ENCODE measurements at regions not wholly inside any gene's neighbourhood (a gene's known extent, or its start where the extent isn't known, plus 50 kb on each side); places are given as distances from the start of the nearest gene placed in this dataset.

DNA sequence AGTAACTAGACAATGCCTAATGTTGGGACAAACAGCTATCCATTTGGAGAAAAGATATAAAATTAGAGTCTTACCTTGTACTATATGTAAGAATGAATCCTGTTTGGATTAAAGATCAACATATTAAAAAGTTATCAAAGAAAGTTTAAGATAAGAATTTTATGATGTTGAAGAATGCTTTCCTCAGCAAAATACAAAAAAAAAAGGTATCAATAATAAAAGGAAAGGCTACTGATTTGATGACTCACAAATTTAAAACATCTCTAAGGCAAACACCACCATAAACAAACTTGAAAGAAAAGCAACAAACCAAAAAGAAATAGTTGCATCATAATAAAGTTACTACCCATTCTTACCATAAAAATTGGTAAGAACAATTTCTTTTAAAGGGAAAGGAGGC, 92.7 kb downstream of the C1D start:
- H3K4ac ChIP-seq (ENCODE audit: low read length), result no peak overlapping the region
- H3K36me3 ChIP-seq (replicated peaks in 1 of 2; ENCODE audit: control insufficient read depth in 2 of 2, insufficient read depth in 2 of 2, low read length in 2 of 2), result no peaks in the 10 kb centered on the region
- no peak overlapping the region for H2BK120ac ChIP-seq (ENCODE audit: low read depth, low read length)
- H4K91ac ChIP-seq (ENCODE audit: low read depth, low read length, poor library complexity), result no peak overlapping the region
- H3K4me3 ChIP-seq (ENCODE audit: low read length in 2 of 2), result no peak overlapping the region
- H2BK12ac ChIP-seq (ENCODE audit: low read length), result no peak overlapping the region
- H3K79me1 ChIP-seq (ENCODE audit: low read depth, low read length), result no peaks in the 10 kb centered on the region
- DNase-seq (ENCODE audit: low spot score), result no peak
- H3K14ac ChIP-seq (ENCODE audit: low read length), result no peak overlapping the region
- H3K9ac ChIP-seq (ENCODE audit: low read depth, low read length, poor library complexity), result no peak overlapping the region
- H3K23ac ChIP-seq (ENCODE audit: low read depth, low read length, poor library complexity), result no peak overlapping the region
- no peak overlapping the region for H3K4me2 ChIP-seq (ENCODE audit: insufficient read depth, low read length, poor library complexity, severe bottlenecking)
- H3K9me3 ChIP-seq (replicated peaks in 1 of 2; ENCODE audit: control insufficient read depth in 2 of 2, insufficient read depth in 1 of 2, low read depth in 1 of 2, low read length in 2 of 2), result no peaks in the 10 kb centered on the region
- H2AK5ac ChIP-seq (ENCODE audit: low read depth, low read length), result no peak overlapping the region
- no peak overlapping the region for H3K27ac ChIP-seq (replicated peaks; ENCODE audit: low read length)
- H2BK15ac ChIP-seq (ENCODE audit: low read length), result no peak overlapping the region
- H2BK5ac ChIP-seq (ENCODE audit: low read length), result no peak overlapping the region
- no peaks in the 10 kb centered on the region for H3K27me3 ChIP-seq (ENCODE audit: control insufficient read depth in 3 of 3, insufficient read depth in 3 of 3, low read depth in 1 of 3, low read length in 3 of 3)
- H2AFZ ChIP-seq (ENCODE audit: low read length), result no peak overlapping the region
- H3K18ac ChIP-seq (ENCODE audit: low read length), result no peak overlapping the region
- H4K8ac ChIP-seq (ENCODE audit: low read depth, low read length), result no peak overlapping the region
- H3K4me1 ChIP-seq (ENCODE audit: control insufficient read depth in 2 of 2, insufficient read depth in 1 of 2, low read depth in 1 of 2, low read length in 2 of 2), result peaks cover 0 to 5% of the 10 kb centered on the region in 2 donors

DNA sequence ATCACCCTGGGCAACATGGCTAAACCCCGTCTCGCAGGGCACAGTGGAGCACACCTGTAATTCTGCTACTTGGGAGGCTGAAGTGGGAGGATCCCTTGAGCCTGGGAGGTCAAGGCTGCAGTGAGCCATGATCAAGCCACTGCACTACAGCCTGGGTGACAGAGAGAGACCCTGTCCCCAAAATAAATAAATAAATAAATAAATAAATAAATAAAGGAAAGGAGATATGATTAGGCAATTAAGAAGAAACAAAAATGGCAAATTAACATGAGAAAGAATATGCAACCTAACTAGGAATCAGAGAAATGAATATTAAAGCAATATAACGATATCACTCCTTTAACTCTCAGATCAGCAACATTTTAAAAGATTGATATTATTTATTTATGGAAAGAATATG, 92.3 kb downstream of the C1D start:
- Histone ChIP-seq H3K36me3 (replicated peaks in 1 of 2; ENCODE audit: control insufficient read depth in 2 of 2, insufficient read depth in 2 of 2, low read length in 2 of 2) (no peaks in the 10 kb centered on the region), H2AK5ac (ENCODE audit: low read depth, low read length) (no peak overlapping the region), H3K4me1 (ENCODE audit: control insufficient read depth in 2 of 2, insufficient read depth in 1 of 2, low read depth in 1 of 2, low read length in 2 of 2) (peaks cover 0 to 5% of the 10 kb centered on the region in 2 donors), H3K9ac (ENCODE audit: low read depth, low read length, poor library complexity) (no peak overlapping the region), H2BK15ac (ENCODE audit: low read length) (no peak overlapping the region), H4K91ac (ENCODE audit: low read depth, low read length, poor library complexity) (no peak overlapping the region), H2BK12ac (ENCODE audit: low read length) (no peak overlapping the region), H2AFZ (ENCODE audit: low read length) (no peak overlapping the region), H2BK120ac (ENCODE audit: low read depth, low read length) (no peak overlapping the region), H2BK5ac (ENCODE audit: low read length) (no peak overlapping the region), H3K9me3 (replicated peaks in 1 of 2; ENCODE audit: control insufficient read depth in 2 of 2, insufficient read depth in 1 of 2, low read depth in 1 of 2, low read length in 2 of 2) (no peaks in the 10 kb centered on the region), H3K79me1 (ENCODE audit: low read depth, low read length) (no peaks in the 10 kb centered on the region), H3K4ac (ENCODE audit: low read length) (no peak overlapping the region), H3K4me3 (ENCODE audit: low read length in 2 of 2) (no peak overlapping the region), H3K14ac (ENCODE audit: low read length) (no peak overlapping the region), H3K4me2 (ENCODE audit: insufficient read depth, low read length, poor library complexity, severe bottlenecking) (no peak overlapping the region), H3K27me3 (ENCODE audit: control insufficient read depth in 3 of 3, insufficient read depth in 3 of 3, low read depth in 1 of 3, low read length in 3 of 3) (no peaks in the 10 kb centered on the region), H4K8ac (ENCODE audit: low read depth, low read length) (no peak overlapping the region), H3K18ac (ENCODE audit: low read length) (no peak overlapping the region), H3K23ac (ENCODE audit: low read depth, low read length, poor library complexity) (no peak overlapping the region), H3K27ac (replicated peaks; ENCODE audit: low read length) (no peak overlapping the region)
- no peak for DNase-seq (ENCODE audit: low spot score)
- no CpG with 5 or more reads among the region's 3 CpGs for WGBS, 2 donors (ENCODE audit: extremely low coverage in 2 of 2, insufficient read length in 2 of 2, insufficient replicate concordance in 1 of 2)

DNA sequence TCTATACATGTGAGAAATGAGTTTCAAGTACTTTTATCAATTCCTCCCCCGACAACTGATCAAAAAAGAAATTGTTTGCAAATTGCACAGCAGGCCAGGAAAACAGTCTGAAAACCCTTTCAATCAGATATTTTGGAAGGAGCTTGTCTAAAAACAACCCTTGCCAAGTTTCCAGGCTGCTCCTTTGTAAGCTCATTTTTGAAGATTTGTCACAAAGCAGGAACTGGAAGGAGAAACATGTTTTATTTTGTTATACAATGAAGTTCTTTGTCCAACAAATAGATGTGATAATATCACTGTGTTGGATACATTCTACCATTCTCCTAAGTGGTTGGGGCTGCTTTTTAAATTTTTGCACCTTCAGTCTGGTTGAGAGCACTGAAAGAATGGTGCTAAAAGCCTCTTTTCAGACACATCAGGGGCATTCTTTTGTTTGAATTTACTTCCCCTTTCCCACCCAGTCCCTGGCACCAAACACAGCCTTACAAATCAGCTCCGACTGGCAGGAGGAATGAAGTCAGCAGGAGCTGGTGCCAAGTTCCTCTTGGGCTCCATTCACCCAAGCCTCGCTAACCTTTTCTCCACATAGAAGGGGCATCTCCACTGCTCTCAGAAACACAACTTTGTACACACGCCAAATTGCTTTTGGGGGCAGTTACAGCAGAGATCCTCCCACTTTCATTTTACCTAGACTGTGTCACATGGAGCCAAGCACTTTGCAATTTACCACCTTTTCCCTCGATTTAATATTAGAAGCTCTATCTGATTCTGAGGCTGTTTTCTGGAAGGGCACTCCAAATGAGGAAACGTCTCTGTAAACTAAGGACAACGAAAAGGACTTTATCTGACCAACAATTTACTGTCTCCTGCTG, 88.0 kb downstream of the C1D start:
- Histone ChIP-seq H3K27ac (replicated peaks; ENCODE audit: low read length) (no peak overlapping the region), H3K18ac (ENCODE audit: low read length) (no peak overlapping the region), H2AFZ (ENCODE audit: low read length) (no peak overlapping the region), H3K14ac (ENCODE audit: low read length) (no peak overlapping the region), H3K79me1 (ENCODE audit: low read depth, low read length) (no peaks in the 10 kb centered on the region), H3K27me3 (ENCODE audit: control insufficient read depth in 3 of 3, insufficient read depth in 3 of 3, low read depth in 1 of 3, low read length in 3 of 3) (no peaks in the 10 kb centered on the region), H4K8ac (ENCODE audit: low read depth, low read length) (no peak overlapping the region), H2BK15ac (ENCODE audit: low read length) (peak overlapping the region; percentile 51), H2BK12ac (ENCODE audit: low read length) (no peak overlapping the region), H3K9me3 (replicated peaks in 1 of 2; ENCODE audit: control insufficient read depth in 2 of 2, insufficient read depth in 1 of 2, low read depth in 1 of 2, low read length in 2 of 2) (no peaks in the 10 kb centered on the region), H3K36me3 (replicated peaks in 1 of 2; ENCODE audit: control insufficient read depth in 2 of 2, insufficient read depth in 2 of 2, low read length in 2 of 2) (no peaks in the 10 kb centered on the region), H4K91ac (ENCODE audit: low read depth, low read length, poor library complexity) (no peak overlapping the region), H2BK120ac (ENCODE audit: low read depth, low read length) (no peak overlapping the region), H3K9ac (ENCODE audit: low read depth, low read length, poor library complexity) (no peak overlapping the region), H3K4ac (ENCODE audit: low read length) (no peak overlapping the region), H3K4me2 (ENCODE audit: insufficient read depth, low read length, poor library complexity, severe bottlenecking) (no peak overlapping the region), H3K23ac (ENCODE audit: low read depth, low read length, poor library complexity) (no peak overlapping the region), H3K4me1 (ENCODE audit: control insufficient read depth in 2 of 2, insufficient read depth in 1 of 2, low read depth in 1 of 2, low read length in 2 of 2) (peaks cover 0 to 5% of the 10 kb centered on the region in 2 donors), H2AK5ac (ENCODE audit: low read depth, low read length) (no peak overlapping the region), H3K4me3 (ENCODE audit: low read length in 2 of 2) (no peak overlapping the region), H2BK5ac (ENCODE audit: low read length) (no peak overlapping the region)
- DNase-seq (ENCODE audit: low spot score), result no peak
- no CpG with 5 or more reads among the region's 7 CpGs for WGBS, 2 donors (ENCODE audit: extremely low coverage in 2 of 2, insufficient read length in 2 of 2, insufficient replicate concordance in 1 of 2)

DNA sequence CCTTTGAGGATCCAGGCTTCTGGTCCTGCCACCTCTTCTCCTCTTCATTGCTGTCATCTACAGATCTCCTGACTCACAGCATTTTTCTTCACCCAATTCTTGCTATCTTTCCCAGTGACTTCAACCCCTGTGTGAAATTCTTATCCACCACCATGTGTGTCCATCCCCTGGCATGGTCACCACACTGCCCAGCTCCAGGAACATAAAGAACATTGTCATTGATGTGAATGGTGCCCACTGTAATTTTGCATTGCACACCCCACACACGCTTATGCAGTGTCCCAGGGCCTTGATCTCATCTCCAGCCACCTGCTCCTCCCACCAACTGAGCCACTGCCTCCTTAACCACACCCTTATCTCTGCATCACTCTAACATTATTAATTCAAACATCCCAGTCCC, 85.3 kb downstream of the C1D start:
- no peak overlapping the region for H3K4ac ChIP-seq (ENCODE audit: low read length)
- H2BK15ac ChIP-seq (ENCODE audit: low read length), result no peak overlapping the region
- H3K18ac ChIP-seq (ENCODE audit: low read length), result no peak overlapping the region
- H3K79me1 ChIP-seq (ENCODE audit: low read depth, low read length), result no peaks in the 10 kb centered on the region
- H2AK5ac ChIP-seq (ENCODE audit: low read depth, low read length), result no peak overlapping the region
- no peak overlapping the region for H3K27ac ChIP-seq (replicated peaks; ENCODE audit: low read length)
- no peak overlapping the region for H2BK120ac ChIP-seq (ENCODE audit: low read depth, low read length)
- no peaks in the 10 kb centered on the region for H3K36me3 ChIP-seq (replicated peaks in 1 of 2; ENCODE audit: control insufficient read depth in 2 of 2, insufficient read depth in 2 of 2, low read length in 2 of 2)
- no peak overlapping the region for H2BK12ac ChIP-seq (ENCODE audit: low read length)
- no peak overlapping the region for H3K9ac ChIP-seq (ENCODE audit: low read depth, low read length, poor library complexity)
- H3K27me3 ChIP-seq (ENCODE audit: control insufficient read depth in 3 of 3, insufficient read depth in 3 of 3, low read depth in 1 of 3, low read length in 3 of 3), result no peaks in the 10 kb centered on the region
- H3K4me2 ChIP-seq (ENCODE audit: insufficient read depth, low read length, poor library complexity, severe bottlenecking), result no peak overlapping the region
- peak overlapping the region in 1 of 2 donors; percentile 58 for H3K4me3 ChIP-seq (ENCODE audit: low read length in 2 of 2)
- WGBS, 2 donors (ENCODE audit: extremely low coverage in 2 of 2, insufficient read length in 2 of 2, insufficient replicate concordance in 1 of 2), result no CpG with 5 or more reads among the region's 1 CpG
- no peak overlapping the region for H4K8ac ChIP-seq (ENCODE audit: low read depth, low read length)
- H3K9me3 ChIP-seq (replicated peaks in 1 of 2; ENCODE audit: control insufficient read depth in 2 of 2, insufficient read depth in 1 of 2, low read depth in 1 of 2, low read length in 2 of 2), result no peaks in the 10 kb centered on the region
- peaks cover 0 to 5% of the 10 kb centered on the region in 2 donors for H3K4me1 ChIP-seq (ENCODE audit: control insufficient read depth in 2 of 2, insufficient read depth in 1 of 2, low read depth in 1 of 2, low read length in 2 of 2)
- no peak for DNase-seq (ENCODE audit: low spot score)
- H2AFZ ChIP-seq (ENCODE audit: low read length), result no peak overlapping the region
- no peak overlapping the region for H3K14ac ChIP-seq (ENCODE audit: low read length)
- no peak overlapping the region for H3K23ac ChIP-seq (ENCODE audit: low read depth, low read length, poor library complexity)
- H4K91ac ChIP-seq (ENCODE audit: low read depth, low read length, poor library complexity), result no peak overlapping the region
- no peak overlapping the region for H2BK5ac ChIP-seq (ENCODE audit: low read length)
